GM18519 (cell line): ENCODE measurements at regions not wholly inside any gene's neighbourhood (a gene's known extent, or its start where the extent isn't known, plus 50 kb on each side); places are given as distances from the start of the nearest gene placed in this dataset.

Source experiments
- ATAC-seq: cut with Tn5 transposase; IDR thresholded peaks from one replicate; pipeline ENCODE4 v1.9.1; 2021; ENCODE audit warnings: mild to moderate bottlenecking, moderate library complexity; ENCODE audit not compliant: unreplicated experiment, low FRiP score

DNA sequence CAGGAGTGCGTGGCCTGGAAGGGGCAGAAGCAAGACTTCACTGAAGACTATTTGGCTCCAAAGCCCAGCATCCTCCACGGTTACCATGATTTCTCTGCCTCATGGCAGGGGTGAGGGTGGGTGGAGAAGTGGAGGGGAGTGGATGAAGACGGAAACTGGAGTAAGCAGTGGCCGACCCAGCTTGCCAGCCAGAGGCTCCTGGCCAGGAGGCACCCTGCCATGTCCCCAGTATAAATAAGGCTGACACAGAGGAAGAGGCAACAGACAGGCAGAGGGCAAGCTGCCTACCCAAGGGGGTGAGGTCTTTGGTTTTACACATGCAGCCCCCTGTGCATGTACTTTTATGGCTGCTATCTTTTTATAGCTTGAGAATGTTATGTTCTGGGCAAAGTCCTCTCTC is 102.6 kb upstream of the TBX20 start:
- no peak for ATAC-seq

DNA sequence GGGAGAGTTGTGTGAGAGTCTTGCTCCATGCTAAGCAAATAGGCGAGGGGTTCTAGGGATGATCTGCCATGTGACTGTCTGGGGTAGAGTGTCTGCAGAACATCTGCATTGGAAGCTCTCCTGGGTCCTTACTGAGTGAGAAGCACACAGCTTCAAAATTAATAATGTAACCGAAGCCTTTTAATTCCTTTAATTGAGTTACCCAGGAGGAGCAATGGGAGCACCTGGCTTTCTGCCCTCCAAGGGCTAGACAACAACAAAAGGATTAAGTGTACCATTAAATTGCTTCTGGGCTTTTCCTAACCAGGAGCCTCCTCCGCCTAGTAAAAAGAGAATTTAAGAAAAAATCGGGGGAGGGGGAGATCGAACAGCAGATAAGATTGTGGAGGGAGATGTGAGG is 102.0 kb upstream of the TBX20 start:
- ATAC-seq = no peak

DNA sequence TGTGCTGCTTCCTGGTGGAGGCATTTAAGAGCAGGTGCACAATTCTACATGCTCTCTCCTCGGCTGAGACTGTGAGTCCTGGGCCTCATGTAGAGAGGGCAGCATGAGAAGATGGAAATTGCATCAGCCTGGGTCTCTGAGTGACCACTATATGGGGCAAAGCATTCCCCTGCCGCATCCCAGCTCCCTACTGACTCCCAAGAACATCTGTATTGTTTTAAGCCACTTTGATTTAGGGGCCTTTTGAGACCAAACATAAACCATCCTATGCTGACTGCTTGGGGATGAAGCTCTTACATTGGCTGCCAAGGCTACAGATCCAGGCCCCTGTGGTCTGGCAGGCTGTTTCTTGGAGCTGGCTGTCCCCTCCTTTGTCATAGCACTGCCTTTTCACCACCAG is 101.3 kb upstream of the TBX20 start:
- no peak for ATAC-seq

DNA sequence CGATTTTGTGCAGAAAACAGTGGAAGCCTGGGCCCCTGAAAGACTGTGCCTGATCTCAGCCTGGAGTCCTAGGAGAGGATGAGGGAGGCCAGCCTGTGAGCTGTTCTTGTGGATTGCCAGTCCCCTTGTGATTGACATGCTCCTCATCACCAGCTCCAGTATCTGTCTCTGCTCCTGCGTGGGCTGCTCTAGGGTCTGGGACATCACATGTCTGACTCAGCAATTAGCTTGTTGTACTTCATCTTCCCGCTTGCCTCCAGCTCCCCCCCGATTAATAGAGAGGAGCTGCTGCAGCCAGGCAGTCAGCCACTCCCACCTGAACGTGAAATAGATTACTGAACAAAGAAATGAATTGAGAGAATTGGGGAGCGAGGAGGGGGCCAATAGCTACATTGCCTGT is 99.6 kb upstream of the TBX20 start:
- no peak for ATAC-seq

DNA sequence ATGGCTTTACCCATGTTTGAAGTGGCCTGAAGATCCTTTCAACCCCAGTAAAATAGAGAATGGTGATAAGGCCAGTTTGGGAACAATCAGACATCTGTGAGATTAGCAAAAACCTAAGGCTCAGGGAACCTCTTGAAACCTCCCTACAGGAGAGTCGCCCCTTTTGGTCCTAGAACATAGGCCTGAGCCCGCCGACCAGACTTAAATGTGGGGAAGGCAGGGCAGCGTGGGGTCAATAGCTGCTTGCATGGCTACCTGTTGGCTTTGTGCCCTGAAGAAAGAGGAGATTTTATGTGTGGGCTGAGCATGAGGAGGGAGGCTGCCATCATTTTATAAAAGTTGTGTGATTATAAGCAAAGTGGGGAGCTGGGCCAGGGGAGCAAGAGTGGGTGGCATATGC is 97.6 kb upstream of the TBX20 start:
- no peak for ATAC-seq

DNA sequence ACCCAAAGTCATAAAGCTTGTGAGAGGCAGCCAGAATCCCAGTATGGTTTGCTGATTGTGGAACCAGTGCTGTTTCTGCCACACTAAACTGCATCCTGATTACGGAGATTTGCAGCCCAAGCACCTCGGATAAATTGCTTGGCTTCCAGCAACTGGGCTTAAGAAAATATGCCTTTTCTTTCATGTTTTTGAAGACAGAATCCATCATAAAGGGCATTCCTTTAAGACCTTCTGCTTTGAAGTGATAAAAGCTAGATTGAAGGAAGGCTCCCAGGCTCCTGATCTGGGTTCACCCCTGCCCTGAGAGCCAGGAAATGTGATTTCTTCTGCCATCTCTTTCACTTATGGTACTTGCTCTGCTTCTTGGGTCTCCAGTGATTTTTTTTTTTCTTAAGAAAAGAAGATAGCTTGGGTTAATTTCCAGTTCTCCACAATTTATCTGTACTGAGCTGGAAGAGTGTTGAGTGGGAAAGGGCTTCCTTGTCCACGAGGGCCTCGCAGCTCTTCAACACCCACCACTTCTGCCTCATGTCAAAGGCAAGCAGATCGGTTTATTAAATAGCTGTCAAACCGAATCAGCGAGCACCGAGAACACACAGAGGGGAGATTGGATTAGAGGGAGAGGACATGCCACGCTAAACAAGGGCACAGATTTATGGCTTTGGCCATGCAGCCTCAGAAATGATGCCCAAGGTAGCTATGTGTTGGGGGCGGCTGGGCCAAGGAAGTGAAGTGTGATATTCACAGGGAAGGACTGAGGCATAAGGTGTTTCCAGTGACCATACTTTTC is 94.9 kb upstream of the TBX20 start:
- ATAC-seq = no peak

DNA sequence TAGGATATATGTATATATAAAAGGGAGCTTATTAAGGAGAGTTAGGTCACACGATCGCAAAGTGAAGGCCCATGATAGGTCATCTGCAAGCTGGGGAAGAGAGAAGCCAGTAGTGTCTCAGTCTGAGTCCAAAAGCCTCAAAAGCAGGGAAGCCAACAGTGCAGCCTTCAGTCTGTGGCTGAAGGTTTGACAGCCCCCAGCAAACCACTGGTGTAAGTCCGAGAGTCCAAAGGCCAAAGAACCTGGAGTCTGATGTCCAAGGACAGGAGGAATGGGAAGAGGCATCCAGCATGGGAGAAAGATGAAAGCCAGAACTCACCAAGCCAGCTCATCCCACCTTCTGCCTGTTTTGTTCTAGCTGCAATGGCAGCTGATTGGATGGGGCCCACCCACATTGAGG is 88.9 kb upstream of the TBX20 start:
- no peak for ATAC-seq

DNA sequence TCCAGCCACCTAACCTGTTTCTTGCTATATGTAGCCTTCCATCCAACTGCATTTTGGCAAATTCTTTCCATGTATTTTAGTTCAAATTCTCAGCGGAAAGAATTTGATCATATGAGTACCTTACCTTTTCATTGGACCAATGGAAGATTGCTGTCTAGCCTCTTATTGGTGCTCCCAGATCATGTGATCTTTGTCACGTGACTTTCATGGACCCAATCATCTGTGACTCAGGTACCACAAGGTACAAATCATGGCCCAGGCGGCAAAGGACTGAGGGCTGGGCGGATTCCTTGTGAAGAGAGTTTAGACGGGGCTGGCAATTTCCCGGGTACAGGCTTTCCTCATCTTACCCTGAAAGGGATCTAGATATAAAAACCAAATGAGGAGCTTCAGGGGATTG is 85.9 kb upstream of the TBX20 start:
- no peak for ATAC-seq

DNA sequence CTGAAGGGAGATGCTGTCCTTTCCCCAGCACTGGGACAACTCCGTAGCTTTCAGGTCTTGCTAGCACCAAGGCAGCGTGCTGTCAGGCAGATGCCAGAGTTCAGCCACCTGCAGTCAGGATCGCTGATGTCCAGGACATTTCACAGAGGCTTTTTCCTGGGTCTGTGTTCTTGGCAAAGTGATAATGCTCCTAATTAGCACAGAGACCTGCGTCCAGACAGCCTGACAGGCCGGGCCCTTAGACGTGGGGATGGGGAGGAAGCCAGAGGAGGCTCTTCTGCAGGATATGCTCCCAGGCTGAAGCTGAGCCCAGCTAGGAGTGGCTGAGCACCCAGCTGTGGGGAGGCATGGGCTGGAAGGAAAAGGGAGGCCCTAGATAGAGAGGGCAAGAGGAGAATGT is 82.5 kb upstream of the TBX20 start:
- no peak for ATAC-seq

DNA sequence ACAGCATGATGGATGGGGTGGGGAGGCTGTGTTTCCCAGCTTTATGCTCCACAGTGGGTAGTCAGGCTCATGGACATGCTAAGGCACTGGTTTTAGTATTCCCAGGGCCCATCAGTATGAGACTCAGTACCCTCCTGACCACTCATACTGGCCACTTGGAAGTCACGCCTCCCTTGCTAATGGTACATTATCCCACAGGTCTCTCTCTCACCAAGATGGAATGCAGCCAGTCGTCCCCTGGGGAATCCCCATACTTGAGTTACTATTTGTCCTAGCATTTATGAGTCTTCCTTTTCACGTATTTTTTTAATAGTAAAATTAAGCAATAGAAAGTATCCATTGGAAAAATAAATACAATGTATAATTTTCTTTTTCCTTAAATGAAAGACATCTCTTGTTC is 80.6 kb upstream of the TBX20 start:
- ATAC-seq = no peak

DNA sequence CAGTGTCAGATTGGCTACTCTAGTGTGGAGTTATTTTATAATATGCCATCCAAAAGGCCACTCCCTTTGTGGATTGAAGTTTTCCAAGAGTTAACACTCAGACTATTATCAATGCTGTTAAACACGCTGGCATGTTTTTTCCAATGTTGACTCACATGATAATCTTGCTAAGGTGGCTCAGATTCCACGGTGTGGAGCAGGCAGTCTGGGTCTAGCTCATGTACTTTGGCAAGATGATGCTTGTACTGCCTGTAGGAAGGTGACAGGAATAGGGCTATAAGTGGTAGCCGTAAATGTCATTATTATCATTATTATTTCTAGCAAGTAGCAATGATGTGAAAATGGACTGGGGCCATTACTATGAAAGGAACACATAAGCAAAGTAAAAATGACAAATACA is 79.4 kb upstream of the TBX20 start:
- ATAC-seq = no peak

DNA sequence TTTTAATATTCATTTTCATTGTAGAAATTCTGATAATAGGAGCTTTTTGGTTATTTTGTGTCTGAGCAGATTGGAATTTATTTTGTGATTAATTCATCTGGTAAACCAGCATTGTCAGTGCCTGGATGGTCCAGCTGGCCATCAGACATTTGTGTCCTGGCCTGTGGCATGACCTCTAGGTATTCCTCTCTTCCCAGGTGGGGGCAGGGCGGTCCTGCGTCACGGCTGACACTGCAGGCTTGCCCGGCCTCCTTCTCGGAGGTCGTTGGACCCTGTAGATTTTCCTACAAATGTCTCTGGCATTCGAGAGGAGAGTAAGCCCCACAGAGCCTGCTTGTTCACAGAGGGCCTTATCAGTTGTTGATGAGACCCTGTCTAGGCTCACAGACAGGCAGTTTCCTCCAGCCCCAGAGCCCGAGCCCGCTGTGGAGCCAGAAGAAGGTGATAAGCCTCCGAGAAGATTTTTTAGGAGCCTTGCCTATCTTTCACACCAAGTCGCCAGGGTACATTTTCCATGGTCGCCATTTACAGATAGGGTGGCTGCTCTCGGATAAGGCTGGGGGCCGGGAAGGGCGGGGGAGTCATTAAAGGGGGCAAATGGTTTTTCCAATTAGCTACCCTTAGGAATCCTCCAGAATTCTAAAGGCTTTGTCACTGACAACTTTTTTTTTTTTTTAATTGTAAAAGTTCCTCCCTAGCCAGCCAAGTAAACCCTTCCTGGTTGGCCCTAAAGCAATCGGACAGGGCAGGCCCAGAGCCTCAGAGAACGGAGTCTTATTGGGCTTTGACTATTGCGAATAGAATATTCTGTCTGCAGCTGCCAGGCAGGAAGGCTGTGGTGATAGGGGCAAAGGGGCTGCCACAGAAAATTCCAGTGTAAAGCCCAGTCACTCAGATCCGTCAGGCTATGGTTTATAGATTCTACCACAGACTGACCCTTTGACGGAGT is 78.1 kb upstream of the TBX20 start:
- no peak for ATAC-seq

DNA sequence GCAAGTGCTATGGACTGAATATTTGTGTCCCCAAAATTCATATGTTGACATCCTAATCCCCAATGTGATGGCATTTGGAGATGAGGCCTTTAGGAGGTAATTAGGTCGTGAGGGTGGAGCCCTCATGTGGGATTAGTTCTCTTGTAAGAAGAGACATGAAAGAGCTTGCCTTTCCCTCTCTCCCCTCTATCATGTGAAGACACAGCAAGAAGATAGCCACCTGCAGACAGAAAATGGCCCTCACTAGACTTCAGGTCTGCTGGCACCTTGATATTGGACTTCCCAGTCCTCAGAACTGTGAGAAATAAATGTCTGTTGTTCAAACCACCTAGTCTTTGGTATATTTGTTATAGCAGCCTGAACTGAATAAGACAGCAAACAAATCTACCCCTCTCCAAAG is 75.1 kb upstream of the TBX20 start:
- ATAC-seq = no peak

DNA sequence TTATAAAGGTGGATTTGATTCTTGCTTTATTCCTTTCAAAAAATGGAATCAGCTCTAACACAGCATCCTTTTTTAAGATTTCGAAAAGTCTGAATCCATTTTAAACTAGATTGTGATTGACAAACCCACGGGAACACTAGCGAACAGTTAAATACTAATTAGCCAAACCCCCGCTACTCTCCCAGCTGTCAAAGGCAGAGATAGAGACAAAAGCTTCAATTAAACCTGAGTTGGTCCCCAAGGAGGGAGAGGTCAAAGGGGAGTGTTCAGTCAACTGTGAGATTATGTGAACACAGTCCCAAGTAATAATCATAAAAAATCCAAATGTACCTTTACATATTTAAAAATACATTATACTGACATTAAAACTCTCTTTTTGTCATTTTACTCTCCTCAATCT is 65.7 kb upstream of the TBX20 start:
- no peak for ATAC-seq

DNA sequence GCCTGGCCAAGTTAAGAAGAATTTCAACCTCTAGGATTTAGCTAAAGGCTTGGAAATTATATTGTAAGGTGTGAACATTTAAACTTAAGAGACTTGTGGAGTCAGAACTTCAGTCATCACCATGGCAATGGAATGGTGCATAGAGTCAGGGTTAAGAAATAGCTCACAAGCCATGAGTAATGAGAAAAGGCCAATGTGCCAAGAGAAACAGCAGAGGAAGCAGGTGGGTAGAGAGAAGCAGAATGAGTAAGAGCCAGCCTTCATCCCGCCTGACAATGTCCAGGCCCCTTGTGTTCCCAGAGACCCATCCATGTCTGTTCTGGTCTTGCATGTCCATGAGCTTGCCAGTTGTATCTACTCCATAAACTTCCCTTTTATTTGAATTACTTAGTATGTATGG is 62.6 kb upstream of the TBX20 start:
- no peak for ATAC-seq

DNA sequence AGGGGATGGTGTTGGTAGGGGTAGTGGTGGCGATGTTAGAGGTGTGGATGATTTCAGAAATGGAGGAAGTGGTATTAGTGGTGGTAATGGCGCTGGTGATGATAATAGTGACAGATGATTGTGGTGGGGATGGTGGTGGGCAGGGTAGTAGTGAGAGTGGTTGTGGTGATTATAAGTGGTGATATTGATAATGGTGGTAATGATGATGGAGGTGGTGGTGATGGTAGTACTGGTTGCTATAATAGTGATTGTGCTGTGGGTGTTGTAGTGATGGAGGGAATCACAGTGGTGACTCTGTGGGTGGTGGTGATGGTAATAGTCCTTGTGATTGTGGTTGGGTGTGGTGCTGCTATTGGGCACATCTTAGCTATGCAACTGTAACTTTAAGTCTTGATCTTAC is 61.6 kb upstream of the TBX20 start:
- no peak for ATAC-seq

DNA sequence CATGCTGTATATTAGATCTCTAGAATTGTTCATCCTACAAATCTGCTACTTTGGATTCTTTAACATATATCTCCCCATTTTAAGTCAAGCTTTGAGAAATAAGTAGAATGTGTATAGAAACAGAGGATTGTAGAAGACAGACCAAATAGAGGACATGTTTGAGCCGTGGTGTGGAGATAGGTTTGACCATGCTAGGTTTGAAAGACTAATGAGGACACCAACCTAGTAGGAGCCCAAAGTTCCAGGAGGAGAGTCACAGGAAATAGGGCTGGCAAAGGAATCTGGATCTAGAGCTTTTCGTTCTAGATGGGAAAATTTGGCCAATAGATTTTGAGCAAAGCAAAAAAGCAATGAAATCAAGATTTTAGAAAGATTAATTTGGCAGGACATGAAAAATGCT is 60.5 kb upstream of the TBX20 start:
- ATAC-seq = no peak

DNA sequence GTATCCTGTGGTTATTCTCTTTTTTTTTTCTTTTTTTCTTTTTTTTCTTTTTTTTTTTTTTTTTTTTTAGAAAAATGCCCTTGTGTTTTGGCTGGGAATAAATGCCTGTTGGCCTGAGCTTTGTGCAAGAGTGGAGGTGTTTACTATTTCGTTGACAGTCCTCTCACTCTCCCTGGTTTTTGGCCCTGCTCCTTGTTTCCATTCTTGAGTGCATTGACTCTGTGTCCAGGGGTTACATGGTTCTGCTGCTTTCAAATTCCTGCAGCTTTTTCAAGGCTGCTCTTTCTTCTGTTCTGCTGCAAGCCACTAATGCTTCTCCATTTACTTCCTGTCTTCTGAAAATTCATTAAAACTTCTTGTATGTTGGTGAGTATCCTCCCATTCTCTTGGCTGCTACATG is 59.7 kb upstream of the TBX20 start:
- no peak for ATAC-seq
